MCF 10A (cell line): ENCODE measurements at regions not wholly inside any gene's neighbourhood (a gene's known extent, or its start where the extent isn't known, plus 50 kb on each side); places are given as distances from the start of the nearest gene placed in this dataset.

Experiments
- BruUV-seq: library from RNA; stranded (reverse); fragments of 400-500 nt; replicated peaks from 2 replicates; lab custom pipeline; 2021; lab: Mats Ljungman, UMichigan
- CTCF ChIA-PET: fragments of 300-600 bp; sonication (Branson Sonifier 250); formaldehyde crosslinking; extraction: SDS; loops from one replicate; lab custom pipeline; 2021; ENCODE audit warnings: antibody characterized with exemption, inconsistent platforms; lab: Yijun Ruan, JAX
- POLR2A ChIA-PET: fragments of 300-600, 350-650 bp; sonication (Branson Sonifier 250); formaldehyde crosslinking; extraction: SDS; loops from one replicate; lab custom pipeline; 2020; ENCODE audit warnings: antibody characterized with exemption, inconsistent platforms; lab: Yijun Ruan, JAX
- DNase-seq: peaks from one replicate; pipeline ENCODE4 v3.0.0-alpha.2; 2018; ENCODE audit not compliant: unreplicated experiment
- H3K27ac Mint-ChIP-seq: one replicate; pipeline ENCODE4 v1.8.0; 2022; ENCODE audit warnings: mild to moderate bottlenecking, low read depth, mixed read lengths; ENCODE audit not compliant: unreplicated experiment
- H3K27me3 Mint-ChIP-seq: one replicate; pipeline ENCODE4 v1.8.0; 2022; ENCODE audit warnings: mixed read lengths; ENCODE audit not compliant: insufficient read depth, unreplicated experiment
- H3K36me3 Mint-ChIP-seq: one replicate; pipeline ENCODE4 v1.8.0; 2022; ENCODE audit warnings: mild to moderate bottlenecking, moderate library complexity, mixed read lengths; ENCODE audit not compliant: insufficient read depth, unreplicated experiment
- H3K4me1 Mint-ChIP-seq: one replicate; pipeline ENCODE4 v1.8.0; 2022; ENCODE audit warnings: mixed read lengths; ENCODE audit not compliant: insufficient read depth, unreplicated experiment
- H3K4me3 Mint-ChIP-seq: one replicate; pipeline ENCODE4 v1.8.0; 2022; ENCODE audit warnings: mild to moderate bottlenecking, moderate library complexity, mixed read lengths; ENCODE audit not compliant: unreplicated experiment
- H3K9me3 Mint-ChIP-seq: one replicate; pipeline ENCODE4 v1.8.0; 2022; ENCODE audit warnings: mixed read lengths; ENCODE audit not compliant: unreplicated experiment
- intact Hi-C: fragments of 100-400 bp; cut with micrococcal nuclease; formaldehyde crosslinking; loops from 2 replicates; pipeline ENCODE4 v1.14.1; 2022
- TF ChIP-seq, protein P1 (sequence below): fragments of 200-600 bp; IDR thresholded peaks from one replicate; pipeline ENCODE4 v1.8.0; 2022; ENCODE audit warnings: antibody characterized with exemption, mild to moderate bottlenecking; ENCODE audit not compliant: unreplicated experiment

- Mint-ChIP-seq H3K27ac (peak overlapping the region; percentile 61), H3K36me3 (no peaks in the 10 kb centered on the region), H3K4me3 (no peak overlapping the region), H3K9me3 (no peaks in the 10 kb centered on the region), H3K4me1 (peaks cover 15% of the 10 kb centered on the region), H3K27me3 (no peaks in the 10 kb centered on the region)
- BruUV-seq = no TSS peak
- intact Hi-C loops = no loop called here
- ChIA-PET POLR2A (interaction anchor here (1.1 kb wide), 1 partner anchor 80 kb away, joined by 5 read pairs; no protein-coding TSS in a partner anchor), CTCF (interaction anchor here (1.0 to 1.6 kb wide), 4 partner anchors 43 to 171 kb away, joined by 3 to 4 read pairs (median 3); no protein-coding TSS in a partner anchor)
- TF ChIP-seq, protein P1, sequence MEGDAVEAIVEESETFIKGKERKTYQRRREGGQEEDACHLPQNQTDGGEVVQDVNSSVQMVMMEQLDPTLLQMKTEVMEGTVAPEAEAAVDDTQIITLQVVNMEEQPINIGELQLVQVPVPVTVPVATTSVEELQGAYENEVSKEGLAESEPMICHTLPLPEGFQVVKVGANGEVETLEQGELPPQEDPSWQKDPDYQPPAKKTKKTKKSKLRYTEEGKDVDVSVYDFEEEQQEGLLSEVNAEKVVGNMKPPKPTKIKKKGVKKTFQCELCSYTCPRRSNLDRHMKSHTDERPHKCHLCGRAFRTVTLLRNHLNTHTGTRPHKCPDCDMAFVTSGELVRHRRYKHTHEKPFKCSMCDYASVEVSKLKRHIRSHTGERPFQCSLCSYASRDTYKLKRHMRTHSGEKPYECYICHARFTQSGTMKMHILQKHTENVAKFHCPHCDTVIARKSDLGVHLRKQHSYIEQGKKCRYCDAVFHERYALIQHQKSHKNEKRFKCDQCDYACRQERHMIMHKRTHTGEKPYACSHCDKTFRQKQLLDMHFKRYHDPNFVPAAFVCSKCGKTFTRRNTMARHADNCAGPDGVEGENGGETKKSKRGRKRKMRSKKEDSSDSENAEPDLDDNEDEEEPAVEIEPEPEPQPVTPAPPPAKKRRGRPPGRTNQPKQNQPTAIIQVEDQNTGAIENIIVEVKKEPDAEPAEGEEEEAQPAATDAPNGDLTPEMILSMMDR = no peak
- no peak for DNase-seq
These were observed 82.4 kb upstream of the RBPJ start for GRCh38 chr4:26238426-26238777.

- H3K4me3 Mint-ChIP-seq = no peak overlapping the region
- TF ChIP-seq, protein P1 = no peak
- H3K27ac Mint-ChIP-seq = peak overlapping the region; percentile 61
- H3K36me3 Mint-ChIP-seq = no peaks in the 10 kb centered on the region
- POLR2A ChIA-PET = interaction anchor here (1.1 kb wide), 1 partner anchor 80 kb away, joined by 5 read pairs; no protein-coding TSS in a partner anchor
- no peak for DNase-seq
- H3K9me3 Mint-ChIP-seq = no peaks in the 10 kb centered on the region
- intact Hi-C loops = no loop called here
- no peaks in the 10 kb centered on the region for H3K27me3 Mint-ChIP-seq
- peaks cover 15% of the 10 kb centered on the region for H3K4me1 Mint-ChIP-seq
- CTCF ChIA-PET = interaction anchor here (1.0 to 1.6 kb wide), 4 partner anchors 44 to 170 kb away, joined by 3 to 4 read pairs (median 3); no protein-coding TSS in a partner anchor
- BruUV-seq = no TSS peak
These were observed 81.8 kb upstream of the RBPJ start for GRCh38 chr4:26238778-26239679.

GRCh38 chr4:26239801-26240200 lies 81.0 kb upstream of the RBPJ start:
- Mint-ChIP-seq H3K36me3 (no peaks in the 10 kb centered on the region), H3K4me3 (no peak overlapping the region), H3K27ac (no peak overlapping the region), H3K27me3 (no peaks in the 10 kb centered on the region), H3K4me1 (peaks cover 15% of the 10 kb centered on the region), H3K9me3 (no peaks in the 10 kb centered on the region)
- ChIA-PET CTCF (no interaction called here), POLR2A (no interaction called here)
- intact Hi-C loops = no loop called here
- BruUV-seq = no TSS peak
- TF ChIP-seq, protein P1 = no peak
- DNase-seq = no peak

- intact Hi-C loops = no loop called here
- Mint-ChIP-seq H3K4me3 (no peak overlapping the region), H3K9me3 (no peaks in the 10 kb centered on the region), H3K4me1 (peaks cover 6% of the 10 kb centered on the region), H3K27ac (no peak overlapping the region), H3K36me3 (no peaks in the 10 kb centered on the region), H3K27me3 (no peaks in the 10 kb centered on the region)
- POLR2A ChIA-PET = no interaction called here
- TF ChIP-seq, protein P1 = no peak
- CTCF ChIA-PET = interaction anchor here (0.6 kb wide), 1 partner anchor 110 kb away, joined by 3 read pairs; no protein-coding TSS in a partner anchor
- no TSS peak for BruUV-seq
- no peak for DNase-seq
These were observed 79.6 kb upstream of the RBPJ start for GRCh38 chr4:26241179-26241578.
